Astrocyte (in vitro differentiated cells and primary cell): ENCODE measurements at regions not wholly inside any gene's neighbourhood (a gene's known extent, or its start where the extent isn't known, plus 50 kb on each side); places are given as distances from the start of the nearest gene placed in this dataset.

Experiments used
- DNase-seq: peaks from one replicate; pipeline ENCODE4 v3.0.0-alpha.2; 2010; ENCODE audit warnings: low read depth
- FAIRE-seq: peaks from 2 replicates; lab custom pipeline; 2011; peaks lifted over from hg19 to GRCh38; lab: Jason Lieb, UNC
- H2AFZ ChIP-seq: 2 replicates; pipeline ENCODE4 v1.6.0; 2012; ENCODE audit warnings: low read depth, low read length, inconsistent platforms
- H3K27ac ChIP-seq: 2 replicates; pipeline ENCODE4 v1.5.1; 2011; ENCODE audit warnings: low read depth, low read length, inconsistent platforms
- H3K27me3 ChIP-seq: 2 replicates; pipeline ENCODE4 v1.6.0; 2011; ENCODE audit warnings: low read length, inconsistent platforms; ENCODE audit not compliant: insufficient read depth
- H3K36me3 ChIP-seq: 2 replicates; pipeline ENCODE4 v1.5.1; 2011; ENCODE audit warnings: low read length, inconsistent platforms; ENCODE audit not compliant: insufficient read depth
- H3K4me1 ChIP-seq: 2 replicates; pipeline ENCODE4 v1.5.1; 2011; ENCODE audit warnings: low read length, inconsistent platforms; ENCODE audit not compliant: insufficient read depth
- H3K4me2 ChIP-seq: 2 replicates; pipeline ENCODE4 v1.6.0; 2012; ENCODE audit warnings: low read length, inconsistent platforms
- H3K4me3 ChIP-seq: 2 replicates; pipeline ENCODE4 v1.5.1; 2011; ENCODE audit warnings: low read depth, mild to moderate bottlenecking, low read length, inconsistent platforms; ENCODE audit not compliant: insufficient read depth
- H3K79me2 ChIP-seq: 2 replicates; pipeline ENCODE4 v1.6.0; 2012; ENCODE audit warnings: mild to moderate bottlenecking, low read length, inconsistent platforms; ENCODE audit not compliant: insufficient read depth
- H3K9ac ChIP-seq: 2 replicates; pipeline ENCODE4 v1.6.0; 2012; ENCODE audit warnings: mild to moderate bottlenecking, low read length, inconsistent platforms
- H3K9me3 ChIP-seq: 2 replicates; pipeline ENCODE4 v1.5.1; 2012; ENCODE audit warnings: low read depth, mild to moderate bottlenecking, low read length, inconsistent platforms; ENCODE audit not compliant: insufficient read depth
- H4K20me1 ChIP-seq: 2 replicates; pipeline ENCODE4 v1.6.0; 2012; ENCODE audit warnings: low read length, inconsistent platforms; ENCODE audit not compliant: insufficient read depth
- H3K27ac Mint-ChIP-seq: one replicate; pipeline ENCODE4 v1.8.0; 2021; ENCODE audit warnings: mild to moderate bottlenecking, mixed read lengths; ENCODE audit not compliant: unreplicated experiment
- H3K27me3 Mint-ChIP-seq: one replicate; pipeline ENCODE4 v1.8.0; 2021; ENCODE audit warnings: low read depth, mixed read lengths; ENCODE audit not compliant: unreplicated experiment
- H3K36me3 Mint-ChIP-seq: one replicate; pipeline ENCODE4 v1.8.0; 2021; ENCODE audit warnings: low read depth, mixed read lengths; ENCODE audit not compliant: unreplicated experiment
- H3K4me1 Mint-ChIP-seq: one replicate; pipeline ENCODE4 v1.8.0; 2021; ENCODE audit warnings: low read depth, mixed read lengths; ENCODE audit not compliant: unreplicated experiment
- H3K4me3 Mint-ChIP-seq: one replicate; pipeline ENCODE4 v1.8.0; 2021; ENCODE audit warnings: mild to moderate bottlenecking, moderate library complexity, mixed read lengths; ENCODE audit not compliant: unreplicated experiment
- H3K9me3 Mint-ChIP-seq: one replicate; pipeline ENCODE4 v1.8.0; 2021; ENCODE audit warnings: mild to moderate bottlenecking, mixed read lengths; ENCODE audit not compliant: unreplicated experiment
- CTCF ChIP-seq: IDR thresholded peaks from 2 replicates; pipeline ENCODE4 v1.5.1; 2011; ENCODE audit warnings: low read depth, mild to moderate bottlenecking, inconsistent platforms, low read length, moderate library complexity; ENCODE audit not compliant: insufficient read depth
- EZH2 ChIP-seq: IDR thresholded peaks from 2 replicates; pipeline ENCODE4 v1.6.1; 2012; ENCODE audit warnings: mild to moderate bottlenecking, low read length, inconsistent platforms; ENCODE audit not compliant: insufficient read depth

GRCh38 chr3:36250191-36250590 is 130.1 kb upstream of the STAC start:
- no peak overlapping the region for H3K9ac ChIP-seq
- peaks cover 22% of the 10 kb centered on the region for H3K9me3 Mint-ChIP-seq
- no peak overlapping the region for H3K4me3 ChIP-seq
- DNase-seq (no peak), FAIRE-seq (no peak)
- no peaks in the 10 kb centered on the region for H3K27me3 Mint-ChIP-seq
- no peak overlapping the region for H3K27ac ChIP-seq
- no peaks in the 10 kb centered on the region for H3K4me1 ChIP-seq
- H2AFZ ChIP-seq, result no peak overlapping the region
- H3K9me3 ChIP-seq, result no peaks in the 10 kb centered on the region
- H3K79me2 ChIP-seq, result no peaks in the 10 kb centered on the region
- no peaks in the 10 kb centered on the region for H3K36me3 ChIP-seq
- no peak overlapping the region for H3K4me2 ChIP-seq
- no peak for TF ChIP-seq CTCF
- TF ChIP-seq EZH2, result no peak
- H4K20me1 ChIP-seq, result no peaks in the 10 kb centered on the region
- H3K27ac Mint-ChIP-seq, result no peak overlapping the region
- H3K36me3 Mint-ChIP-seq, result peaks cover 4% of the 10 kb centered on the region
- no peaks in the 10 kb centered on the region for H3K27me3 ChIP-seq
- H3K4me3 Mint-ChIP-seq, result no peak overlapping the region
- peaks cover 11% of the 10 kb centered on the region for H3K4me1 Mint-ChIP-seq

GRCh38 chr3:36257158-36257852 is 123.0 kb upstream of the STAC start:
- no peaks in the 10 kb centered on the region for H3K9me3 ChIP-seq
- Mint-ChIP-seq H3K27me3 (no peaks in the 10 kb centered on the region), H3K27ac (no peak overlapping the region), H3K4me3 (no peak overlapping the region), H3K36me3 (peaks cover 2% of the 10 kb centered on the region), H3K9me3 (peaks cover 15% of the 10 kb centered on the region), H3K4me1 (no peaks in the 10 kb centered on the region)
- no peak overlapping the region for H3K4me2 ChIP-seq
- no peak overlapping the region for H3K4me3 ChIP-seq
- H4K20me1 ChIP-seq, result no peaks in the 10 kb centered on the region
- H3K27me3 ChIP-seq, result no peaks in the 10 kb centered on the region
- H3K4me1 ChIP-seq, result no peaks in the 10 kb centered on the region
- no peak overlapping the region for H3K27ac ChIP-seq
- DNase-seq (no peak), FAIRE-seq (no peak)
- TF ChIP-seq EZH2, result no peak
- H3K79me2 ChIP-seq, result no peaks in the 10 kb centered on the region
- no peaks in the 10 kb centered on the region for H3K36me3 ChIP-seq
- no peak overlapping the region for H3K9ac ChIP-seq
- no peak overlapping the region for H2AFZ ChIP-seq

- TF ChIP-seq EZH2 (no peak), CTCF (no peak)
- no peaks in the 10 kb centered on the region for H3K27me3 Mint-ChIP-seq
Observed at GRCh38 chr3:36258421-36258820, 121.9 kb upstream of the STAC start.

More at GRCh38 chr3:36258421-36258820, 121.9 kb upstream of the STAC start:
- Mint-ChIP-seq H3K4me3 (no peak overlapping the region), H3K4me1 (no peaks in the 10 kb centered on the region), H3K27ac (no peak overlapping the region), H3K9me3 (peaks cover 11% of the 10 kb centered on the region), H3K36me3 (no peaks in the 10 kb centered on the region)
- no peaks in the 10 kb centered on the region for H3K27me3 ChIP-seq
- no peak overlapping the region for H3K9ac ChIP-seq
- H3K36me3 ChIP-seq, result no peaks in the 10 kb centered on the region
- H4K20me1 ChIP-seq, result no peaks in the 10 kb centered on the region
- no peak for FAIRE-seq
- H2AFZ ChIP-seq, result no peak overlapping the region
- no peak overlapping the region for H3K4me3 ChIP-seq
- no peaks in the 10 kb centered on the region for H3K79me2 ChIP-seq
- no peak overlapping the region for H3K27ac ChIP-seq
- H3K4me2 ChIP-seq, result no peak overlapping the region
- H3K9me3 ChIP-seq, result no peaks in the 10 kb centered on the region
- DNase-seq, result no peak
- H3K4me1 ChIP-seq, result no peaks in the 10 kb centered on the region
